ENCODE measurements at regions not wholly inside any gene's neighbourhood (a gene's known extent, or its start where the extent isn't known, plus 50 kb on each side); places are given as distances from the start of the nearest gene placed in this dataset.

DNA sequence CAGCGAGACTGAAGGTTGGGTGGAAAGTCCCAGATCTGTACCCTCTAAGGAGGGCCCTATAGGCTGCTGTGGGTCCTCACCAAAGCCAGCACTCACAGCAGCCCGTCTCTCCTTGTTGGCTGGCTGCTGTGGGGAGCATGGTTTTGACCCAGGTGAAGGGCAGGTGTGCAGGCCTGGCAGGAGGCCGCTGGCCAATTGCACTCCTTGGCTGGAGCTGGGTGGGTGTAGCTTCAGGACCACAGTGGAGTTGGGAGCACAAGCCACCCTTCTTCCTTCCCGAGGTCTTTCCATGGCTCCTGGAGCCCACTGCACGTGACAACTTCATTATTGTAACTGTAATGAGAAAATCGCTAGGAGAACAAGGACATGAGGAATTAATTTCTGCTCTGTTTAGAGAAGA lies 287.7 kb upstream of the FOXQ1 start:
- no peak for DNase-seq

- no peak for DNase-seq
Measured at GRCh38 chr6:1023229-1023628, 288.7 kb upstream of the FOXQ1 start.

DNA sequence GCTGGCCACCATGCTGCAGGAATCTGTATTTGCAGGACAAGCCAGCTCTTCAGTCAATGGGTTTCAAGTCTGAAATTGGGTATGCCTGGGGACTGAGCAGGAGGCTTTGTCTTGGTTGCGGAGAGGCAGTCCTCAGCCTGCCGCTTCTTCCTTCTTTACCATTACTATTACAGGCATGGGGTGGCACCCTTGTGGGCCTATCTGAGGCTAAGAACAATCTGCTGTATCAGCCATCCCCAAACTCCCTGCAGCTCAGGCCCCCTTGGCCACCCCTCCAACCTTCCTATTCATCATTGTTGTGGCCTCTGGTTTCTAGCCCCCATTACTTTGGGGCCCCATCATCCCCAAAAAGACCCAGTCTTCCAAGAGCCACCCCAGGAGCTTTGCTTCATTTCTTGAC lies 289.2 kb upstream of the FOXQ1 start:
- no peak for DNase-seq

GRCh38 chr6:1020837-1021236 lies 291.1 kb upstream of the FOXQ1 start:
- no peak for DNase-seq

DNA sequence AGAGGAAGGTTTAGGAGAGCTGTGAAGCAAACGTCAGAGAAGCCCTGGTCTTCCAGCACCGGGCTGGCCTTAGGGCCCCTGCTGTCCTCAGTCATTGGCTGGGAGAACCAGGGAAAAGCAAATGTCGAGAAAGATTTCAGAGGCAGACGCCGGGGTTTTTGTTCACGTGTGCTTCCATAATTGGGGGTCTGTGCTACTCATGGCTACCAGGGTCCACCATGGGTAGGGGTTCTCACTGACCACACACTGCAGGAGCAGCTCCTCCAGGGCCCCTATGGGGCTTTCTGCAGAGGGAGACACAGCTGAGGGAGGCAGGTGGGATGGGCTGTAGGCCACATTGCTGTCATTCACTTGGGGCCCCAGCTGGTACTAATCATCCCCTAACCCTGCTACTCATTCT lies 291.8 kb upstream of the FOXQ1 start:
- DNase-seq = no peak

DNA sequence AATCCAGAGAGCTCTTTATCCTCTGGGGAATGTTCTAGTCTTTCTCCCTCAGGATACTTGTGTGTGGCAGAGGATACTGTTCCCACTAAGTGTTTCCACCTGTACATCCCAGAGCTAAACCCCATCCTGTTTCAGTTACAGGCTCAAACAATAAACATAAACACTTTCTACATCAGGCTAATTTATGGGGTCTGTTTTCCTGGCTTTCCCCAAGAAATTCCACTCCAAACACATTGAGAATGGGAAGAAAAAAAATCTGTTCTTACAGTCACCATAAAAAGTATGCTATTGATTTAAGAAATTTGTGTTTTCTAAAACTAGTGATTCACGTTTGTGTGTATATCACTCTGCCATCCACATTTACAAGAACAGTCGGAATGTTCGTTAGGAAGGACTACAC lies 293.9 kb upstream of the FOXQ1 start:
- no peak for DNase-seq

- no peak for DNase-seq
Measured at GRCh38 chr6:1016329-1017302, 295.3 kb upstream of the FOXQ1 start.

GRCh38 chr6:1015825-1016224 lies 296.1 kb upstream of the FOXQ1 start:
- no peak for DNase-seq

- DNase-seq = no peak
Measured at GRCh38 chr6:1014431-1014807, 297.5 kb upstream of the FOXQ1 start.

DNA sequence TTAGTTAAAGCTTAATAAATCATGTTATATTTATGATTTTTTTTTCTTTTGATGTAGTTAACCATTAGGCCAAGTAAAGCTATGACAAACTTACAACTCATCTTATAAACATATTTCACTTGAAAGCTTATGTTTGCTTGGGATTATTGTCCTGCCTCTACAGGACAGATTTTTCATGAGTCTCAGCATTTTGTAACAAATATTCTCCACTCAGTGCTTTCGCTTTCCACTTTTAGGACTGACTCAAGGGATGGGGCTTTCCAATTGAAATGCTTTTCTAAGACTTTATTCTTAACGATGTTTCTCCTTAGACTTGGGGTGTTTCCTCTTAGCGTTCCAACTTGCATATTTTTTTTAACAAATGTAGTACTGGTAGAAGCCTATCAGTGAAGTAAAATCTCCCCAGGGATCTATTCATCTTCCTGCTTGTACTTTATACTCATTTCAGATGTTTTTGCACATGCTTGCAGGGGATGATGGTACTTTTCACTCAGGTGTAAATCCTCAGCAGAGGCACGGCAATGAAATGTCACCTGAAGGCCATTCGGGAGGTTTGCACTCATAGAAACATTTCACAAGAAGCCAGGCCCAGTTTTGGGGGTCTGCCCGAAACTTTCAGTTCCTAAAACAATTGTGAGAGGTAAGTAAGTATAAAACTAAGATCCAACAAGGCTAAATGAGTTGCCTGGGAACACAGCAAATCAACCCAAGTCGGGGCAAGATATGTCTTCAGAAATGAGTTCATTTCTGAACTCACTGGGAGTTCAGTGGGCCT lies 298.1 kb upstream of the FOXQ1 start:
- no peak for DNase-seq

DNA sequence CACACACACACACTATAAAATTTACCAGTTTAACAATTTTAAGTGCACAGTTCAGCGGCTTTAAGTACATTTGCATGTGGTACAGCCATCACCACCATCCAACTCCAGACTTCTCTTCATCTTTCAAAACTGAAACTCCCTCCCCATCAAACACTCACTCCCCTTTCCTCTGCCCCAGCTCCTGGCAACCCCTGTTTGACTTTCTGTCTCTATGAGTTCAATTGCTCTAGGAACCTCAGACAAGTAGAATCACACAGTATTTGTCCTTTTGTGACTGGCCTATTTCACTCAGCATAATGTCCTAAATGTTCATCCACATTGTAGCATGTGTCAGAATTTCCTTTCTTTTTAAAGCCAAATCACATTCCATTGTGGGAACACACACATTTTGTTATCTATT lies 302.8 kb upstream of the FOXQ1 start:
- no peak for DNase-seq

GRCh38 chr6:1007159-1007558 lies 304.7 kb upstream of the FOXQ1 start:
- no peak for DNase-seq

DNA sequence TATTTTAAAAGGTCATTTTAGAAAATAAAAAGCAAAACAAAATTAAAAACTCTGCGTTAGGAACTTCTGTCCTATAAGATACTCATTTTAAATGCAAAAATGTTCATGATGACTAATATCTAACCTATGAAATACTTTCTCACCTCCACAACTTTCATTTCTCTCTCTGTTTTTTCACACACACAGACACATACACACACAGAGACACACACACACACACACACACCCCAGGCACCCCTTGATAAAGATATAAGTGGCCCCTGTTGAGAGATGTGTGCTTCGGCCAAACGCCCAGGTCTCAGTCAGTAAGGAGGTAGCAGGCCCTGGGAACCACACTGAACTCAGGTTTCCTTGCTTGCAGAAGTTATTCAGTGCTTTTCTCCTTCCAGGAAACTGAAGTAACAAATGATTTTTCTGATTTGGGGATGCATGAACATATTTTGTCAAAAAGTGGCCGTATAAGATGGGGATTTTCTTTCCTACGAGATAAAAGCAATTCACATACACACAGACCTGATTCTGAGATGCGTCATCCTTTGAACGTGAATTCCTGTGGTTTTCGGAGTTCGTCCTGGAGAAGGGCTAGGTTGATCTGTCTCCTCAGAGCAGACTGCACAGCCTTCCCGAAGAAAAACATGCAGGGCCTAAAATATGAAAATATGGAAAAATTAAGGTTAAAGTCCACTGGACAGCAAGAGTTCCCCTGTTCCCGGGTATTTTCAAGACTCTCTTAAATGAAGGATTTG lies 306.8 kb upstream of the FOXQ1 start:
- DNase-seq = no peak

- no peak for DNase-seq
Measured at GRCh38 chr6:1003394-1004160, 308.3 kb upstream of the FOXQ1 start.

DNA sequence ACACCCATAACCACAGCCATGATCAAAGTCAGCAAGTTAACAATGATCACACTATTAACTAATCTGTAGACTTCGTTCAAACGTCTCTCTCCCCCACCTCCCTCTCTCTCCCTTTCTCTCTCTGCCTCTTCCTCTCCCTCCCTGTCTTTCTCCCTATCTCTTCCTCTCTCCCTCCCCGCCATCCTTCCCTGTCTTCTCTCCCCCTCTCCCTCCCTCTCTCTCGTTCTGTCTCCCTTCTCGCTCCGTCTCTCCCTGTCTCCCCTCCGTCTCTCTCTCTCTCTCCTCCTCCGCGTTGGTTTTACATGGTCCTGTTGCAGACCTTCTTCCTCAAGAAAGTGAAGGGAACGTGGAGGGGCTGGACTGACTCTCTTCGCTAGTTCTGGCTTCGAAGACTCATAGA lies 308.9 kb upstream of the FOXQ1 start:
- DNase-seq = no peak

GRCh38 chr6:1001655-1002349 lies 308.9 kb upstream of the EXOC2 start:
- no peak for DNase-seq

- DNase-seq = no peak
Measured at GRCh38 chr6:999552-999951, 306.6 kb upstream of the EXOC2 start.

DNA sequence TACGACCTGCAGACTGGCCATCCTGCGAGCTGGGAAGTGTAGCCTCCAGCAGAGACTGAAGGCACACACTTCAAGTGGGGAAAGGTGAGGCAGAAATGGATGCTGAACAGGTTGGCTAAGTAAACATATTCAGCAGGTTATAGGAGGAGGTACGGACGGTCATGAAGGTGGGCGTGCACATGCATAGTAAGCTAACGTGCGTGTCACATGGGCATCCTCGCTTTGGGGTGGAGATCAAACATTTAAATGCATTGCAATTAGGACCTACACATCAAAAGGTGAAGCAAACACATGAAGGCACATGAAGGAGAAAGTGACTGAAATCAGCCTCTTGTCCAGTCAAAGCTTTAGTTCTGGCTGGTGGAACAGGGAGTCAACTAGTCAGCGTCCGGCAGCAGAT lies 305.6 kb upstream of the EXOC2 start:
- DNase-seq = no peak

GRCh38 chr6:996271-996852 lies 303.4 kb upstream of the EXOC2 start:
- no peak for DNase-seq

DNA sequence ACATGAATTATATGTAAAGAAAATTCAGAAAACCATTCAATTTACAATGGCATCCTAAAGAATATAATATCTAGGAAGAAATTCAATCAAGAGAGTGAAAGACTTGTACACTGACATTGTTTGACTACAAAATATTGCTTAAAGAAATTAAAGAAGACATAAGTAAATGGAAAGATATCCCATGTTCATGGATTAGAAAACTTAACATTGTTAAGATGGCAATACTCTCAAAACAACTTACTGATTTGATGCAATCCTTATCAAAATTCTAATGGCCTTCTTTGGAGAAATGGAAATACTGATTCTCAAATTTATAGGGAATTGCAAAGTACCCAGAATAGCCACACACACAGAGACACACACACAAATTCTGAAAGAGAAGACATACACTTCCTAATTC lies 298.3 kb upstream of the EXOC2 start:
- no peak for DNase-seq

DNA sequence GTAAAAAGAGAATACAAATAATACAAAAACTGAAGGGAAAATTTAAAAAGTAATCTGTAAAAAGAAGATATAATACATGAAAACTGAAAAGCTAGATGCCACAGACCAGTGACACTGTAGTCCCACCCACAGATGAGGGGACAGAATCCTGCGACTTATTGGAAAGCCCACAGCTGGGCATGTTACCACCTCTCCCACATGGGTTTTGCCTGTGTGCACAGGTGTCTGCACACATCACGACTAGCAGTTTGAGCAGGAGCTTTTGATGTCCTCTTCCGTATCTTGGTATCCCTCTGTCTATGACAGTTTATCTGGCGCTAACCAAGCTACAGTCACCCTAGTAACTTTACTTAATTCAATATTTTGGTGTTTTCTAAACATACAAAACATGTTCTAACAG lies 291.1 kb upstream of the EXOC2 start:
- DNase-seq = no peak

All from SIG-M5 (cell line).